GM23248 (cell line): ENCODE measurements at regions not wholly inside any gene's neighbourhood (a gene's known extent, or its start where the extent isn't known, plus 50 kb on each side); places are given as distances from the start of the nearest gene placed in this dataset.
A peak's percentile ranks its signal among the peaks of the same experiment; 100 is the strongest.

ENCODE experiments used
- EZH2 ChIP-seq: fragments of 200-600 bp; sonication (generic); IDR thresholded peaks from 2 replicates; pipeline ENCODE4 v1.6.1; 2018; ENCODE audit warnings: antibody characterized with exemption, mild to moderate bottlenecking; ENCODE audit not compliant: insufficient read depth, poor library complexity, severe bottlenecking
- EZH2phosphoT487 ChIP-seq: fragments of 200-600 bp; sonication (generic); IDR thresholded peaks from 2 replicates; pipeline ENCODE4 v1.6.1; 2018; ENCODE audit warnings: antibody characterized with exemption, moderate library complexity, mild to moderate bottlenecking, low read depth; ENCODE audit not compliant: insufficient read depth

- TF ChIP-seq EZH2phosphoT487 = peak; percentile 88
- no peak for TF ChIP-seq EZH2
Observed at GRCh38 chr16:64751906-64752305, 370.0 kb downstream of the CDH11 start.
